ENCODE measurements at regions not wholly inside any gene's neighbourhood (a gene's known extent, or its start where the extent isn't known, plus 50 kb on each side); places are given as distances from the start of the nearest gene placed in this dataset.

GRCh38 chr3:152729906-152730305 lies 105.0 kb upstream of the P2RY1 start (continued):
- TF ChIP-seq ZNF462 (CRISPR knock-in tag; IDR thresholded peaks at IDR 0.05) (no peak), STAT1 (IDR thresholded peaks at IDR 0.05; ENCODE audit: unreplicated experiment) (no peak), REST (IDR thresholded peaks at IDR 0.05; ENCODE audit: unreplicated experiment) (no peak)

DNA sequence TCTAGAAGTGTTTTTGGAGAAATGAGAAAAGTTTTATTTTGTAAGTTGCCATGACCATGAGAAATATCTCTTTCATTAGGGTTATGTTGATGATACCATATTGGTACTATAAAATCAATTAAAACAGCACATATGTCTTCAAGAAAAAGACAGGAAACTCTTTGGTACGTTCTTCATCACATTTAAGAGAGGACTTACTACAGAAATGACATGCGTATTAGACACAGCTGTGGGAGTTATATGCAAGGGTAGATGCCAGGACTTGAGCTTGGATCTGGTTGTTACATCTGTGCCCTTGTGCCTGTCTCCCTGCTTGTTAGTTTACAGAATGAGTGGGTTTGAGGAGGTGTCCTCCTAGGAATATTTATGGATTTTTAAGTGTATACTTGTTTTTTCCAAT lies 103.4 kb upstream of the P2RY1 start:
- no peaks in the 10 kb centered on the region for H4K20me1 ChIP-seq (replicated peaks; ENCODE audit: insufficient read depth)
- H3K79me2 ChIP-seq (replicated peaks; ENCODE audit: insufficient read depth), result no peaks in the 10 kb centered on the region
- H3K27ac Mint-ChIP-seq, result no peak overlapping the region
- no peaks in the 10 kb centered on the region for H3K4me1 Mint-ChIP-seq
- H3K27me3 Mint-ChIP-seq (ENCODE audit: insufficient read depth, low read depth, poor library complexity), result peaks cover 3% of the 10 kb centered on the region
- H3K27me3 ChIP-seq (ENCODE audit: insufficient read depth), result no peaks in the 10 kb centered on the region
- H3K4me3 ChIP-seq, result no peak overlapping the region
- H3K4me2 ChIP-seq, result no peak overlapping the region
- H3K27ac ChIP-seq (ENCODE audit: low read depth), result no peak overlapping the region
- no peaks in the 10 kb centered on the region for H3K4me1 ChIP-seq (ENCODE audit: insufficient read depth)
- ATAC-seq (no peak), DNase-seq (ENCODE audit: low spot score) (no peak)
- H3F3A ChIP-seq (replicated peaks; ENCODE audit: low read depth), result no peaks in the 10 kb centered on the region
- no peaks in the 10 kb centered on the region for H3K36me3 Mint-ChIP-seq (ENCODE audit: low read depth)
- peaks cover 6% of the 10 kb centered on the region; the same call in 1 of the 2 replicates for H3K9me2 ChIP-seq (ENCODE audit: insufficient read depth)
- H3K4me3 Mint-ChIP-seq, result no peak overlapping the region
- H3K9me3 Mint-ChIP-seq, result no peaks in the 10 kb centered on the region
- H3K36me3 ChIP-seq (ENCODE audit: insufficient read depth), result no peaks in the 10 kb centered on the region
- no peak overlapping the region for H2AFZ ChIP-seq
- TF ChIP-seq CREB1 (CRISPR knock-in tag; IDR thresholded peaks at IDR 0.05; ENCODE audit: low read depth), result no peak
- no peak for TF ChIP-seq ZNF331 (CRISPR knock-in tag; IDR thresholded peaks at IDR 0.05; ENCODE audit: low read depth)
- TF ChIP-seq NANOG (IDR thresholded peaks at IDR 0.05; ENCODE audit: borderline replicate concordance), result no peak
- TF ChIP-seq, protein P1, sequence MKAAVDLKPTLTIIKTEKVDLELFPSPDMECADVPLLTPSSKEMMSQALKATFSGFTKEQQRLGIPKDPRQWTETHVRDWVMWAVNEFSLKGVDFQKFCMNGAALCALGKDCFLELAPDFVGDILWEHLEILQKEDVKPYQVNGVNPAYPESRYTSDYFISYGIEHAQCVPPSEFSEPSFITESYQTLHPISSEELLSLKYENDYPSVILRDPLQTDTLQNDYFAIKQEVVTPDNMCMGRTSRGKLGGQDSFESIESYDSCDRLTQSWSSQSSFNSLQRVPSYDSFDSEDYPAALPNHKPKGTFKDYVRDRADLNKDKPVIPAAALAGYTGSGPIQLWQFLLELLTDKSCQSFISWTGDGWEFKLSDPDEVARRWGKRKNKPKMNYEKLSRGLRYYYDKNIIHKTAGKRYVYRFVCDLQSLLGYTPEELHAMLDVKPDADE (IDR thresholded peaks at IDR 0.05), result no peak
- TF ChIP-seq ZNF114 (CRISPR knock-in tag; IDR thresholded peaks at IDR 0.05), result no peak
- TF ChIP-seq REST (IDR thresholded peaks at IDR 0.05; ENCODE audit: unreplicated experiment), result no peak
- TF ChIP-seq EZH2phosphoT487 (IDR thresholded peaks at IDR 0.05; ENCODE audit: unreplicated experiment), result no peak
- no peak for TF ChIP-seq EZH2 (IDR thresholded peaks at IDR 0.05; ENCODE audit: low read depth, unreplicated experiment)
- no peak for TF ChIP-seq POLR2AphosphoS5 (IDR thresholded peaks at IDR 0.05; ENCODE audit: low read depth)
